Activated CD4-positive, CD25-positive, alpha-beta regulatory T cell treated with anti-CD3 and anti-CD28 coated beads, Interleukin-2, amount 50 U/mL, for 16 hours (primary cell): ENCODE measurements at regions not wholly inside any gene's neighbourhood (a gene's known extent, or its start where the extent isn't known, plus 50 kb on each side); places are given as distances from the start of the nearest gene placed in this dataset.
"Not testable (repeated sequence)": the region's sequence is repeated elsewhere in the genome, so short reads cannot be mapped to it uniquely, and the experiment has no call there.

Source experiments
- DNase-seq: peaks from one replicate; pipeline ENCODE4 v3.0.0-alpha.2; 2020; ENCODE audit warnings: low read depth, low spot score

DNA sequence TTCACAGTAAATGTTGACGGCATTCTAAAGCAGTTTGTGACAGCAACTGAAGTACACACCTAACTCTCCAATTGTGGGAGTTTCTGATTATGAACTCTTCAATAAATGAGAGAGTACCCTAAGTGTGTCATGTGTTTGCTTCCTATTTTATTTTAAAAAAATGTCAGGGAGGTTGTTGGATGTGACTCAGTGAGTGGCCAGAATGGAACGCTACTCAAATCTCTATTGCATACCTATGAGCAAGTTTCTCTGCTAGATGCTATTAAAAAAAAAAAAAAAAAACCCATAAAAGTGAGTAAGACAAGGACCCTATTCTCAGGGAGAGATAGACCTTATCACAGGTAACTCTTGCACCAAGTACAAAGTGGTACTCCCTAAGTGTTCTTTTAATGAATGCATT, 256.6 kb downstream of the BTG1 start:
- DNase-seq: no peak

DNA sequence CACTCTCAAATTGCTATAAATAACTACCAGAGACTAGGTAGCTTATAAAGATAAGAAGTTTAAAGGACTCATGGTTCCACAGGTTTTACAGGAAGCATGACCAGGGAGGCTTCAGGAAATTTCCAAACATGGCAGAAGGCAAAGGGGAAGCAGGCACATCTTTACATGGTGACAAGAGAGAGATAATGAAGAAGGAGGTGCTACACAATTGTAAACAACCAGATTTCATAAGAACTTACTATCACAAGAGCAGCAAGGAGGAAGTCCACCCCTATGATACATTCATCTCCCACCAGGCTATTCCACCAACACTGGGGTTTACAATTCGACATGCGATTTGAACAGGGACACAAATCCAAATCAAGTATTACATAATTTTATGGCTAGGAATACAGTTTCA, 257.7 kb downstream of the BTG1 start:
- DNase-seq: no peak

DNA sequence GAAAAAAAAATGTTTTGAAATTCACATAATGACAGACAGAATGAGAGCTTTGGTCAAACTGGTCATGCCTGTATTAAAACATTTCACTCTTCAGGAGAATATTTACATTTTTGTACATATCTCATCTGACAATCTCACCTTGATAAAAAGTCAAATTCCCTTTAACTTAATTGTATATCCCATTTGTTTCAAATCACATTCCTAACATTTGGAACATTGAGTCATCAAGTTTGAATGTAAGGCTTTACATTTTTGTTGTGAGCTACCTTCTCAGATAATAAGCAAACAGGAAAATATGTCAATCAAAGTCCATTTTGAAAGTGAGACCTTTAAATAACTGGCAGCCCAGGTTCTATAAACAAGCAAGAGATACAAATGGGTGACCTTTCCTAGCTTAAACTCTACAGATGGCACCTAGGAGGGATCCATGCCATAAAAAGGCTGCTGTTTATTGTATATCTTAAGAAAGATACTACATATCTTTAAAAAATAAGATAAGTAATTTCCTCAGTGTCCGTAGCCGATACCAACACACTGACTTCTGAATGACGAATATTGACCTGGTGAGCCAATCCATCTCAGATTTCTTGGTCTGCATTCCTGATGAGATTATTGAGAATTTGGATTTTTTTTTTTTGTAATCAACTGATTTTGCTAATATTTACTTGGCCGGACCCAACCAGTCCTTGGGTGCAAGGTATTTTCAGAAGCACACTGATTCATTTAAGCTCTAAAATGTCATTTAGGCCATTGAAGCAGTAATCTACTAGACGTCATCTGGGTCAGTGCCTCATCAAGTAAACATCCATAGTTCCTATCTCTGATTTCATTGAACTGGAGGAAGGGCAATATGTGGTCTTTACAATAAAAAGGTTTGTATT, 259.6 kb downstream of the BTG1 start:
- no peak for DNase-seq

- DNase-seq: no peak
Measured at GRCh38 chr12:91884230-91884629, 261.4 kb downstream of the BTG1 start.

- DNase-seq: no peak
Measured at GRCh38 chr12:91883811-91884210, 261.8 kb downstream of the BTG1 start.

DNA sequence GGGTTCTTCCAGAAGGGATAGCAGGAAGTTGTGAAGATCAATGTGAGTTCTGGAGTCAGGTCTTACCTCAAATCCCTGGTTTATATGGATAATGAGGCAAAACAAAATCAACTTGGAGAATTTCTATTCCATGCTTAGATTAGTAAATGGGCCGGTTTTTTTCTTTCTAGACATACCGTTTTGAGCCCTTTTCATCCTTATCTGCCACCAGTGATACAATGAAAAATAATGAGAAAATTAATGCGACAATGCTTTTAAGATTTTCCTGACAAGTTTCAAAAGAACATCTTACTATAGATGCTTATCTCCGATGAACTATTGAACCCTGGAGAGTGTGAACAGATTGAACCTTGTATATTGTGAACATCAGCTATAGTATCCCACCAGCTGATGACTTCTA, 262.7 kb downstream of the BTG1 start:
- no peak for DNase-seq

GRCh38 chr12:91880528-91880927, 265.1 kb downstream of the BTG1 start:
- DNase-seq: no peak

DNA sequence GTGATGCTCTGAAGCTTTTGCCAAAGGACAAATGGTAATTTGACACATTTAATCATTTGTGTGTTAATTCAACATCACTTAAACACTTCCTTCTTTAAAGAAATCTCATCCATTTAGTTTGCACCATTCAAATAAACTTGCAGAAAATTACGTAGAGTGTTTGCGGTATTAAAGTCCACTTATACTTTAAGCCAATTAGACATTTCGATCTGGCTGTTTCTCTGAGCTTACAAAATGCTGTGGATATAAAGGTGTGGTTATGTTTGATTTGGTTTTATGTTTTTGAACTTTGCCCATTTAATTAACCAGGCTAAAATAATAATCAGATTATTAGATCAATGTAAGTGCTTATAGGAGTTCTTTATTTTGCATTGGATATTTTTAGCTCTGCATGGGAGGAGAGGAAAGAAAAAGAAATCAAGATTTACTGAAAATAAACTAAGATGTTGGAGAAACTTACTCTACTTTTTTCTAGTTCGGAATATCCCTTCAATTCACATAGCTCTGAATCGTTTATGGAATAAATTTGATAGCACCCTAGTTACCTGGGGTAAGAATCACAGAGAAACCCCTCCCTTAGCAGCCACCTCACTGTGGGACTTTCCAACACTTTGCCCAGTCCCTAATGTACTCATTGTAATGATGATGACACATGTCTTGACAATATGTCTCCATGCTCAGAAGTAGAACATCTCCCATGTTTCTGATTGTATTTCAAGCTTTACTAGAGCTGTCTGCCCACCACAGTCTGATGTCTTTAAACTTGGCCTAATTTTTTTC, 268.0 kb downstream of the BTG1 start:
- peak; percentile 26 for DNase-seq

GRCh38 chr12:91877022-91877421, 268.6 kb downstream of the BTG1 start:
- peak; percentile 71 for DNase-seq

- DNase-seq: not testable (repeated sequence)
Measured at GRCh38 chr12:91875671-91876070, 270.0 kb downstream of the BTG1 start.

- DNase-seq: no peak
Measured at GRCh38 chr12:91874086-91874865, 271.4 kb downstream of the BTG1 start.

GRCh38 chr12:91871751-91872150, 273.9 kb downstream of the BTG1 start:
- DNase-seq: no peak

- no peak for DNase-seq
Measured at GRCh38 chr12:91870872-91871707, 274.6 kb downstream of the BTG1 start.

DNA sequence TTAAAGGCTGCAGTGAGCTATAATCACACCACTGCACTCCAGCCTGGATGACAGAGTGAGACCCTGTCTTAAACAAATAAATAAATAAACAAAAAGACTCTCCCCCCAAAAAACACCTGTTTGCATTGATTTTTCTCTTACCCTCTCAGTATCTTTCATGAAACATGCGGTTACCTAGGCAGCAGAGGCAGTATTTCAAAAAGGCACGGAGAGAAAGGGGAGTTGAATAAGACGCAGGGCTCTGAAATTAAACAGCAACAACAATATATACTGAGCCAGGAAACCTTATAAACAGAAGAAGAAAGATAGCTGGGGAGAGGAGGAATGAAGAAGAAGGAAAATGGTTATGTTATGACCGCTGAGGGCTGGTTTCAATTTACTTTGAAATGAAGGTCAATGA, 277.6 kb downstream of the BTG1 start:
- no peak for DNase-seq

- DNase-seq: no peak
Measured at GRCh38 chr12:91866566-91866965, 279.1 kb downstream of the BTG1 start.

DNA sequence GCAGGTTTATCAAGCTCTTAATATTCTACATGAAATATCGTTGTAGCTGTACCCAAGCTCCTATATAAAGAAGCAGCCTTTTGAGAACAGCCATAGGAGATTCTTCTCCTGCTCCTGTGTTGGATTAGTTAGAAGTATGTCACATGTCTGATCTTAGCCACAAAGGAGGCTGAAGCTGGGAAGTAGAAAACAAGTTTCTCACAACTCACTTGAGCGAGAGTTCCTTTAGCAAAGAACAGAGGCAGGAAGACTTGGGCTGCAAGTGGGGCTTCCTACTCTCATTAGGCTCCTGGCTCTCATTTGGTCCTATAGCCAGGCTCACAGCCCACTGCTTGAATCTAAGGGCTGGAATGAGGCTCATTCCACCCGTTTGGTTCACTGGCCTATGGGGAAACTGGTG, 281.9 kb downstream of the BTG1 start:
- DNase-seq: no peak

- DNase-seq: no peak
Measured at GRCh38 chr12:91861554-91861953, 284.1 kb downstream of the BTG1 start.

DNA sequence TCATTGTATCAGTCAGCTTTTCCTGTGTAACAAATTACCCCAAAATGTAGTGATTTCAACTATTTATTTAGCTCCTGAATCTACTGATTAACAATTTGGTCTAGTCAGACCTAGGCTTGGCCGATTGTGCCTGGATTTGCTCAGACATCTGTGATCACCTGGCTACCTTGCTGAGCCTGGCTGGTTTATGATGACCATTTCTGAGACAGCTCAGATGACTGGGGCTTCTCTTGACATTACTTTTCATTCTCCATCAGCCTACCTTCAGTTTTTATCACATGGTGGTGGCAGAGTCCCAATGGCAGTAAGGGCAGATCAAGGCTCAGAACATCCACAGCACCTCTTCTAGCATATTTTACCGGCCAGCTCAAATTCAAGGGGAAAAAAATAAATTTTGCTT, 286.3 kb downstream of the BTG1 start:
- no peak for DNase-seq

- DNase-seq: no peak
Measured at GRCh38 chr12:91857813-91858542, 287.7 kb downstream of the BTG1 start.

- no peak for DNase-seq
Measured at GRCh38 chr12:91854725-91855124, 290.9 kb downstream of the BTG1 start.
